WTC11 (cell line): ENCODE measurements at regions not wholly inside any gene's neighbourhood (a gene's known extent, or its start where the extent isn't known, plus 50 kb on each side); places are given as distances from the start of the nearest gene placed in this dataset.

Experiments used
- ATAC-seq: fragments of 200-7000 bp; cut with Tn5 transposase; 2 replicates; pipeline ENCODE4 v1.10.0; 2021; ENCODE audit warnings: mild to moderate bottlenecking, moderate library complexity
- CTCF ChIA-PET: fragments of 300-600 bp; sonication (Branson Sonifier 250); formaldehyde crosslinking; loops from one replicate; lab custom pipeline; 2021; ENCODE audit warnings: antibody characterized with exemption; lab: Charles Lee
- POLR2A ChIA-PET: fragments of 350-600 bp; sonication (Branson Sonifier 250); formaldehyde crosslinking; loops from one replicate; lab custom pipeline; 2021; ENCODE audit warnings: antibody characterized with exemption; lab: Charles Lee
- DNase-seq: peaks from one replicate; pipeline ENCODE4 v3.0.0; 2021; ENCODE audit warnings: low spot score
- H3K27ac Mint-ChIP-seq: 2 replicates; pipeline ENCODE4 v1.8.0; 2021; ENCODE audit warnings: mixed read lengths
- H3K27me3 Mint-ChIP-seq: 2 replicates; pipeline ENCODE4 v1.8.0; 2021; ENCODE audit warnings: low read depth, mild to moderate bottlenecking, moderate library complexity, mixed read lengths
- H3K36me3 Mint-ChIP-seq: 2 replicates; pipeline ENCODE4 v1.8.0; 2021; ENCODE audit warnings: mixed read lengths
- H3K4me1 Mint-ChIP-seq: 2 replicates; pipeline ENCODE4 v1.8.0; 2022; ENCODE audit warnings: mixed read lengths
- H3K4me3 Mint-ChIP-seq: 2 replicates; pipeline ENCODE4 v1.8.0; 2021; ENCODE audit warnings: mild to moderate bottlenecking, moderate library complexity, mixed read lengths
- H3K9me3 Mint-ChIP-seq: 2 replicates; pipeline ENCODE4 v1.8.0; 2021; ENCODE audit warnings: mixed read lengths
- ARID4B ChIP-seq: sonication (generic); formaldehyde crosslinking; IDR thresholded peaks from 2 replicates; pipeline ENCODE4 v1.8.0; 2023; ENCODE audit warnings: missing genetic modification reagents, mild to moderate bottlenecking, borderline replicate concordance
- CREM ChIP-seq: sonication (generic); formaldehyde crosslinking; IDR thresholded peaks from 2 replicates; pipeline ENCODE4 v1.8.1; 2022; ENCODE audit warnings: mild to moderate bottlenecking, missing genetic modification reagents, moderate library complexity
- E2F4 ChIP-seq: sonication (generic); formaldehyde crosslinking; IDR thresholded peaks from 2 replicates; pipeline ENCODE4 v1.8.1; 2022; ENCODE audit warnings: low read depth, mild to moderate bottlenecking, moderate library complexity, missing genetic modification reagents, borderline replicate concordance
- HMGA2 ChIP-seq: fragments of 250-450 bp; sonication (Bioruptor Pico); IDR thresholded peaks from 2 replicates; pipeline ENCODE4 v1.4.0; 2021; ENCODE audit warnings: mild to moderate bottlenecking, moderate library complexity
- RORB ChIP-seq: fragments of 250-450 bp; sonication (Bioruptor Pico); IDR thresholded peaks from 2 replicates; pipeline ENCODE4 v1.9.0; 2021; ENCODE audit warnings: mild to moderate bottlenecking
- STAT6 ChIP-seq: sonication (generic); formaldehyde crosslinking; conservative IDR thresholded peaks from 2 replicates; pipeline ENCODE4 v1.8.1; 2023; ENCODE audit warnings: mild to moderate bottlenecking, low read depth, missing genetic modification reagents, moderate library complexity
- USF1 ChIP-seq: sonication (generic); formaldehyde crosslinking; IDR thresholded peaks from 2 replicates; pipeline ENCODE4 v1.8.0; 2022; ENCODE audit warnings: mild to moderate bottlenecking, missing genetic modification reagents
- ZNF219 ChIP-seq: sonication (generic); formaldehyde crosslinking; IDR thresholded peaks from 2 replicates; pipeline ENCODE4 v1.8.0; 2023; ENCODE audit warnings: missing genetic modification reagents, mild to moderate bottlenecking, borderline replicate concordance
- ZSCAN18 ChIP-seq: fragments of 250-450 bp; sonication (Bioruptor Pico); IDR thresholded peaks from 2 replicates; pipeline ENCODE4 v2.1.2; 2022; ENCODE audit warnings: mild to moderate bottlenecking, moderate library complexity

- TF ChIP-seq STAT6 (CRISPR knock-in tag): no peak
Observed at GRCh38 chr7:93021748-93022147, 96.0 kb downstream of the SAMD9 start (continued).

- CTCF ChIA-PET: interaction anchor here (0.6 kb wide), 1 partner anchor 21 kb away, joined by 4 read pairs; no protein-coding TSS in a partner anchor
Observed at GRCh38 chr7:93018716-93019115, 99.1 kb downstream of the SAMD9 start.

More at GRCh38 chr7:93018716-93019115, 99.1 kb downstream of the SAMD9 start:
- no peak for TF ChIP-seq ZNF219
- no peak for TF ChIP-seq ARID4B (CRISPR knock-in tag)
- no peak for TF ChIP-seq ZSCAN18 (CRISPR knock-in tag)
- TF ChIP-seq HMGA2: no peak
- no peak for TF ChIP-seq E2F4 (CRISPR knock-in tag)
- no peak for TF ChIP-seq RORB (CRISPR knock-in tag)
- no peak for TF ChIP-seq USF1
- TF ChIP-seq CREM: no peak
- no peak overlapping the region for H3K4me3 Mint-ChIP-seq
- peaks cover 9% of the 10 kb centered on the region for H3K36me3 Mint-ChIP-seq
- peaks cover 21% of the 10 kb centered on the region for H3K4me1 Mint-ChIP-seq
- peaks cover 12% of the 10 kb centered on the region for H3K9me3 Mint-ChIP-seq
- ATAC-seq (no peak), DNase-seq (no peak)
- POLR2A ChIA-PET: no interaction called here
- no peaks in the 10 kb centered on the region; the same call in 1 of the 2 replicates for H3K27me3 Mint-ChIP-seq
- no peak overlapping the region for H3K27ac Mint-ChIP-seq
